Pulmonary artery endothelial cell (primary cell): ENCODE measurements at regions not wholly inside any gene's neighbourhood (a gene's known extent, or its start where the extent isn't known, plus 50 kb on each side); places are given as distances from the start of the nearest gene placed in this dataset.

Source experiments
- DNase-seq: peaks from one replicate; pipeline ENCODE4 v3.0.0-alpha.2; 2011; ENCODE audit warnings: low read depth, low spot score

GRCh38 chr5:129821477-129822131 lies 73.7 kb downstream of the MINAR2 start:
- DNase-seq = no peak

- no peak for DNase-seq
These were observed 74.0 kb upstream of the CHSY3 start for GRCh38 chr5:129830288-129830687.

DNA sequence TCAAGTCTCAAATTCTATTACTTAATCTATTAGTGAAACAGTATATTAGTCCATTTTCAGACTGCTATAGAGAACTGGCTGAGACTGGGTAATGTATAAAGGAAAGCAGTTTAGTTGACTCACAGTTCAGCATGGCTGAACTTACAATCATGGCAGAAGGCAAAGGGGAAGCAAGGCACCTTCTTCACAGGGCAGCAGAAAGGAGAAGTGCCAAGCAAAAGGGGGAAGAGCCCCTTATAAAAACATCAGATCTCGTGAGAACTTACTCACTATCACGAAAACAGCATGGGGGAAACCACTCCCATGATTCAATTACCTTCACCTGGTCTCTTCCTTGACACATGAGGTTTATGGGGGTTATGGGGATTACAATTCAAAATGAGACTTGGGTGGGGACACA lies 67.9 kb upstream of the CHSY3 start:
- no peak for DNase-seq

DNA sequence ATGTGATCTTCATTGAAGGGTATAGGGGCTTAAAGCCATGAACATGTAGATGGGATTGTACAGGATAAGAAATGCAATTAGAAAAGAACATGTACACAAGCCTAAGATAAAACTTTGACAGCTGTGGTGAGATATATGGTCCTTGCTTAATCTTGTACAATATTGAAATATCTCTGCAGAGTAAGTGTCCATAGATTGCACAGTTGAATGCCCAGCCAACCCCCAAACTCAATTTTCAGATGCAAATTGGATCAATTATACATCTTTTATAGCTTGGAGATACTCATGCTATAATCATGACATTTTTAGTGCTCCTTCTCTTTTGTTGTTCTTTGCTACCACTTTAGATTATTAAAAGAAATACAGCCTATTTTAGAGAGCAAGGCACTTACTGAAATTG lies 59.5 kb upstream of the CHSY3 start:
- DNase-seq = no peak

GRCh38 chr5:129852747-129853352 lies 51.4 kb upstream of the CHSY3 start:
- peak; percentile 17 for DNase-seq

DNA sequence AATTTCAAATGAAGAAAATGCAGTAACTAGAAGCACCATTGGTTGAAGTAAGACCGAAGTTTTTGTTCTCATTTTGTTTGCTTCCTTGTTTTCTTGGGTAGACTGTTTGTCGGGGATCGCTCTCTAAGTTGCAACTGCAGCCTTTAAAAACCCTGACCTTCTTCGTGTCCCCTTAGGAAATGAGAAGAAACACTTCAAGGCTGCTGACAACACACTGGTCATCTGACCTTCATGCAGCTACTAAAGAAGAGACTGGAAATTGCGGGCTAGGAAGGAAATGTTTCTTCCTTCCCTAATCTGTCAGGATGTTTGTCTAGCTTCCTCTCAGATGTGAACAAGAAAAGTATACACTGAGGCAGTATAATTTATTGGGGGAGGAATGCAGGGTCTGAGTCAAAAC lies 50.7 kb upstream of the CHSY3 start:
- DNase-seq = no peak
